Inflammatory macrophage treated with lipopolysaccharide for 1 hour (primary cell): ENCODE measurements at regions not wholly inside any gene's neighbourhood (a gene's known extent, or its start where the extent isn't known, plus 50 kb on each side); places are given as distances from the start of the nearest gene placed in this dataset.

ENCODE experiments used
- DNase-seq, 2 donors: peaks; one replicate each; pipeline ENCODE4 v3.0.0-alpha.2; 2020 to 2022

GRCh38 chr3:34920806-34921205 lies 718.5 kb upstream of the ARPP21 start:
- DNase-seq: no peak

- DNase-seq: no peak
Observed at GRCh38 chr3:34924961-34925360, 714.4 kb upstream of the ARPP21 start.

- no peak for DNase-seq
Observed at GRCh38 chr3:34925851-34926250, 713.5 kb upstream of the ARPP21 start.

- DNase-seq: no peak
Observed at GRCh38 chr3:34929036-34929435, 710.3 kb upstream of the ARPP21 start.

GRCh38 chr3:34934660-34935059 lies 704.7 kb upstream of the ARPP21 start:
- no peak for DNase-seq

- DNase-seq: no peak
Observed at GRCh38 chr3:34938784-34939183, 700.5 kb upstream of the ARPP21 start.

- no peak for DNase-seq
Observed at GRCh38 chr3:34942256-34942655, 697.1 kb upstream of the ARPP21 start.

GRCh38 chr3:34947834-34948233 lies 691.5 kb upstream of the ARPP21 start:
- DNase-seq: no peak

GRCh38 chr3:34948517-34948916 lies 690.8 kb upstream of the ARPP21 start:
- no peak for DNase-seq

GRCh38 chr3:34955680-34956079 lies 683.6 kb upstream of the ARPP21 start:
- DNase-seq: no peak

- no peak for DNase-seq
Observed at GRCh38 chr3:34956511-34956910, 682.8 kb upstream of the ARPP21 start.

GRCh38 chr3:34957677-34958076 lies 681.6 kb upstream of the ARPP21 start:
- no peak for DNase-seq

GRCh38 chr3:34969513-34969912 lies 669.8 kb upstream of the ARPP21 start:
- no peak for DNase-seq

GRCh38 chr3:34972481-34972880 lies 666.8 kb upstream of the ARPP21 start:
- no peak for DNase-seq

GRCh38 chr3:34973586-34973985 lies 665.7 kb upstream of the ARPP21 start:
- no peak for DNase-seq

GRCh38 chr3:34983631-34984030 lies 655.7 kb upstream of the ARPP21 start:
- DNase-seq: no peak

GRCh38 chr3:34988296-34988695 lies 651.0 kb upstream of the ARPP21 start:
- no peak for DNase-seq

- no peak for DNase-seq
Observed at GRCh38 chr3:34995796-34996430, 643.4 kb upstream of the ARPP21 start.

- no peak for DNase-seq
Observed at GRCh38 chr3:34998902-34999301, 640.4 kb upstream of the ARPP21 start.

GRCh38 chr3:35012214-35012613 lies 627.1 kb upstream of the ARPP21 start:
- no peak for DNase-seq

- no peak for DNase-seq
Observed at GRCh38 chr3:35028157-35028556, 611.2 kb upstream of the ARPP21 start.

- DNase-seq: no peak
Observed at GRCh38 chr3:35042210-35042991, 596.9 kb upstream of the ARPP21 start.

- DNase-seq: no peak
Observed at GRCh38 chr3:35043040-35043439, 596.3 kb upstream of the ARPP21 start.

GRCh38 chr3:35044190-35044589 lies 595.1 kb upstream of the ARPP21 start:
- no peak for DNase-seq

- no peak for DNase-seq
Observed at GRCh38 chr3:35045118-35045517, 594.2 kb upstream of the ARPP21 start.
